Spleen (tissue), 11 donors: ENCODE measurements at regions not wholly inside any gene's neighbourhood (a gene's known extent, or its start where the extent isn't known, plus 50 kb on each side); places are given as distances from the start of the nearest gene placed in this dataset.

ENCODE experiments used
- DNase-seq: peaks from one replicate; pipeline ENCODE4 v3.0.0-alpha.2; 2020
- H3K27ac ChIP-seq, 8 donors: fragments of 200-600 bp; sonication (generic) in 7 of 8; 1 replicate in 4 of 8; 2 replicates in 4 of 8; pipeline versions ENCODE4 v1.5.0 to v1.8.0; 2016 to 2021; ENCODE audit warnings: inconsistent platforms in 4 of 8, mild to moderate bottlenecking in 4 of 8, moderate library complexity in 1 of 8
- H3K27me3 ChIP-seq, 7 donors: fragments of 200-600 bp; sonication (generic) in 6 of 7; replicated peaks in 1 of 7; 1 replicate in 4 of 7; 2 replicates in 3 of 7; pipeline versions ENCODE4 v1.5.0 to v1.8.0; 2016 to 2021; ENCODE audit warnings: inconsistent platforms in 3 of 7, mild to moderate bottlenecking in 1 of 7
- H3K36me3 ChIP-seq, 6 donors: fragments of 200-600 bp; sonication (generic) in 5 of 6; 1 replicate in 4 of 6; 2 replicates in 2 of 6; pipeline versions ENCODE4 v1.5.0 to v1.8.0; 2016 to 2021; ENCODE audit warnings: inconsistent platforms in 2 of 6
- H3K4me1 ChIP-seq, 6 donors: fragments of 200-600 bp; sonication (generic) in 5 of 6; 1 replicate in 3 of 6; 2 replicates in 3 of 6; pipeline versions ENCODE4 v1.5.0 to v1.8.0; 2016 to 2021; ENCODE audit warnings: inconsistent platforms in 3 of 6
- H3K4me3 ChIP-seq, 8 donors: fragments of 200-600 bp; sonication (generic) in 7 of 8; 1 replicate in 4 of 8; 2 replicates in 4 of 8; pipeline versions ENCODE4 v1.5.0 to v1.8.0; 2016 to 2021; ENCODE audit warnings: inconsistent platforms in 4 of 8, mild to moderate bottlenecking in 4 of 8, moderate library complexity in 2 of 8
- H3K9me3 ChIP-seq, 8 donors: fragments of 200-600 bp; sonication (generic) in 7 of 8; 1 replicate in 4 of 8; 2 replicates in 4 of 8; pipeline versions ENCODE4 v1.5.0 to v1.8.0; 2016 to 2021; ENCODE audit warnings: inconsistent platforms in 4 of 8
- POLR2A ChIP-seq, 3 donors: fragments of 450-650 bp; IDR thresholded peaks; one replicate each; pipeline ENCODE4 v1.5.1; 2017; ENCODE audit warnings: antibody characterized with exemption in 3 of 3, mild to moderate bottlenecking in 1 of 3
- POLR2AphosphoS5 ChIP-seq, 3 donors: sonication (generic); formaldehyde crosslinking; IDR thresholded peaks; one replicate each; pipeline ENCODE4 v1.5.1; 2017; ENCODE audit warnings: antibody characterized with exemption in 3 of 3
- WGBS, 5 donors: extraction: QIAGEN DNeasy Blood & Tissue Kit in 3 of 5; methylation state at CpG; one replicate each; pipeline versions ENCODE4 v1.1.5 to v1.1.7; 2013 to 2018; 5-methylcytosine and 5-hydroxymethylcytosine counted together
- intact Hi-C: fragments of 100-400 bp; cut with DNase I; formaldehyde crosslinking; loops from one replicate; pipeline ENCODE4 v1.15.0; 2023; ENCODE audit warnings: low total_unique reads
- TF ChIP-seq, protein P1 (sequence below), 11 experiments: fragments of 200-600 bp in 7 of 11; fragments of 450-650 bp in 4 of 11; sonication (generic) in 4 of 11; IDR thresholded peaks in 8 of 11; conservative IDR thresholded peaks in 3 of 11; 1 replicate in 7 of 11; 2 replicates in 4 of 11; pipeline versions ENCODE4 v1.4.0 to v1.8.0; 2016 to 2021; ENCODE audit warnings: antibody characterized with exemption in 11 of 11, inconsistent platforms in 4 of 11, mild to moderate bottlenecking in 1 of 11
- donor health status: healthy with polysubstance abuse.
- donor health status: DM: no; HTN: no; CAD: no; lungs with moderate emphysema.
- donor health status: DM: no; HTN: no; CAD: no.
- donor health status: Bipolar disorder and iron deficiency.
- donor health status: healthy.
- donor health status: DM: no; HTN: no; CAD: no.
- donor health status: DM: yes; HTN: yes; CAD: no.

DNA sequence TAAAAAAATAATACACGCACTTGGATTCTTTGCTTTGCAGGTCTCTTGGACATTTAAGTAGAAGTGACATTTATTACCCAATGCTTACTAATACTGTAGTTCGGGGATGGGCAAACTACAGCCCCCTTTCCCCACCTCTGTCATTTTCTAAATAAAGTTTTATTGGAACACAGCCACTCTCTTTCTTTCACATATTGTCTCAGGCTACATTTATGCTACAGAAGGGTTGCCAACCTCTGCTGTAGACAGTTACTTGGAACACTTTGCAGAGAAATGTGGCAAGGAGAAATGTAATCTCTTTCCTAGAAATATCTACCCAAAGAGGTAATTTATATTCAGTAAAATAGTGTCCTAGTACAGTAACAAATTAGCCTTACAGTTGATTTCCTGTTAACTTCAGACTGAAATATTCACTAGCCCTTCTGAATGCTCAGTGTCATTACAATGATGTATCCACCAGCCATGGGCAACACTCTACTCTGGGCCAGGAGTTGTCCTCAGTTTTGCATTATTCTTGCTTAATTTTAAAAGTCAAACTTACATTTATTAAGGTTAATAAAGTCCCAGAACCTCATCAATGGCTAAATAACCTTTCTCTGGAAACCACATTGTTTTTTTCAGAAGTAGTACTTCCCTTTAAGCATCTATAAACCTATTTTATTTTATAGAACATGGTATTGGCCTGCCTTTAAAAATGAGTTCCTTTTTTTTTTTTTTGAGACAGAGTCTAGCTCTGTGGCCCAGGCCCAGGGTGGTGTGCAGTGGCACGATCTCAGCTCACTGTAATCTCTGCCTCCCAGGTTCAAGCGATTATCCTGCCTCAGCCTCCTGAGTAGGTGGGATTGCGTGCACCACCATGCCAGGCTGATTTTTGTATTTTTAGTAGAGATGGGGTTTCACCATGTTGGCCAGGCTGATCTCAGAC is 269.6 kb upstream of the AMIGO2 start:
- intact Hi-C loops = no loop called here
- no peak for DNase-seq
- TF ChIP-seq POLR2AphosphoS5 (IDR thresholded peaks at IDR 0.05) = no peak
- TF ChIP-seq, protein P1, sequence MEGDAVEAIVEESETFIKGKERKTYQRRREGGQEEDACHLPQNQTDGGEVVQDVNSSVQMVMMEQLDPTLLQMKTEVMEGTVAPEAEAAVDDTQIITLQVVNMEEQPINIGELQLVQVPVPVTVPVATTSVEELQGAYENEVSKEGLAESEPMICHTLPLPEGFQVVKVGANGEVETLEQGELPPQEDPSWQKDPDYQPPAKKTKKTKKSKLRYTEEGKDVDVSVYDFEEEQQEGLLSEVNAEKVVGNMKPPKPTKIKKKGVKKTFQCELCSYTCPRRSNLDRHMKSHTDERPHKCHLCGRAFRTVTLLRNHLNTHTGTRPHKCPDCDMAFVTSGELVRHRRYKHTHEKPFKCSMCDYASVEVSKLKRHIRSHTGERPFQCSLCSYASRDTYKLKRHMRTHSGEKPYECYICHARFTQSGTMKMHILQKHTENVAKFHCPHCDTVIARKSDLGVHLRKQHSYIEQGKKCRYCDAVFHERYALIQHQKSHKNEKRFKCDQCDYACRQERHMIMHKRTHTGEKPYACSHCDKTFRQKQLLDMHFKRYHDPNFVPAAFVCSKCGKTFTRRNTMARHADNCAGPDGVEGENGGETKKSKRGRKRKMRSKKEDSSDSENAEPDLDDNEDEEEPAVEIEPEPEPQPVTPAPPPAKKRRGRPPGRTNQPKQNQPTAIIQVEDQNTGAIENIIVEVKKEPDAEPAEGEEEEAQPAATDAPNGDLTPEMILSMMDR (IDR thresholded peaks at IDR 0.05 in 8 of 11, conservative IDR thresholded peaks at IDR 0.05 in 3 of 11) = no peak
- no peak for TF ChIP-seq POLR2A (IDR thresholded peaks at IDR 0.05)
- Histone ChIP-seq H3K36me3 (no peaks in the 10 kb centered on the region), H3K4me1 (peaks cover 7 to 49% (median 21%) of the 10 kb centered on the region in 6 donors), H3K27me3 (no peaks in the 10 kb centered on the region), H3K4me3 (no peak overlapping the region), H3K9me3 (no peaks in the 10 kb centered on the region), H3K27ac (peak overlapping the region; percentile 7 to 61 (median 53))
- WGBS, 5 donors = 49 to 73% (median 71%) methylated on average over 5 of the region's 5 CpGs

DNA sequence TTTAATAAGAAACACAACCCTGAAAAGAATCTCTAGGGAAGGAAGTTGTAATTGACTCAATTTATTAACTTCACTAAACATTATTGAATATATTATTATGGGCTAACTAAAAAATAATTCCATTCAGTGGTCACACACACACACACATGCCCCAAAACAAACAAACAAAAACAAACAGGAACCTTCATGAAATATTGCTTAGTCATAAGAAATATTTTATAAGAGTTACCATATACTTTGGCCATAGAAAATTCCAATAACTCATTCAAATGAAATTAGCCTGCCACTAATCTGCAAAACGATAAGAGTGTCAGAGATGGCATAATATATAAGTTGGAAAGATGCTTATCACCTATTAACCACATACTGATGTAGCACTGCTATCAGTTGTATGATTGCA is 268.4 kb upstream of the AMIGO2 start:
- no peak for DNase-seq
- Histone ChIP-seq H3K4me3 (no peak overlapping the region), H3K27ac (no peak overlapping the region), H3K36me3 (no peaks in the 10 kb centered on the region), H3K27me3 (no peaks in the 10 kb centered on the region), H3K4me1 (peaks cover 7 to 42% (median 18%) of the 10 kb centered on the region in 6 donors), H3K9me3 (no peaks in the 10 kb centered on the region)
- TF ChIP-seq, protein P1 (IDR thresholded peaks at IDR 0.05 in 8 of 11, conservative IDR thresholded peaks at IDR 0.05 in 3 of 11) = no peak
- TF ChIP-seq POLR2AphosphoS5 (IDR thresholded peaks at IDR 0.05) (no peak), POLR2A (IDR thresholded peaks at IDR 0.05) (no peak)
- intact Hi-C loops = no loop called here
- 79 to 93% (median 89%) methylated on average over 1 of the region's 1 CpG for WGBS, 5 donors

DNA sequence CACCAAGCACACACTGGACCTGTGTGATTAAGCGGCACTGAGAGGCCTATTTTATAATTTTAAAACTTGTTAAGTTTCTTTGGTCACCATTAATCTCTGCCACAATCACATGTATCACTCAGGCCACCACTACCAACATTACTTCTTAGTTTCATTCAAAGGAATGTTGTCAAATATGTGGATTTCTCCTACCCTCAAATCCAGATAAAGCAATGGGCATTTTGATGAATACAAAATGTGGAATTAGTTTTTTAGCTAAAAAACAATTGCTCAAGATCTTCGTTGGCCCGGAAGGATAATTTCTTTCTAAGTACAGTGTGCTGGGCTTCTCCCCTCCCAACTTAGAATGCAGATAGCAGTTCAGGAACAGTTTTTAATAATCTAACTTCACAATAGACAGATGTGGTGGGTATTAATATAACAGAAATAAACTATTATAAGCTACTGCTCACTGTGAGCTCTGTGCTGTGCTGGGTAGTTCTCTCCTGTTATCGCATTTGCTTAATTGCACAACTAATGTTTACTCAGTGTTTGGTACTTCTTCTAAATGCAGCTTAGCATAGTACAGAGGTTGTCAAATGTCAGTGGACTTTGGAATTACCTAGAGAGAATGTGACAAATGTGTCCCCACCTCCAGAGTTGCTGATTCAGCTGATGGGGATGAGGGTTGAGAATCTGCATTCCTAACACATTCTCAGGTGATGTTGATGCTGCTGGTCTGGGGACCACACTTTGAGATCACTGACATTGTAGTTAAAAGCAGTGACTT is 266.7 kb upstream of the AMIGO2 start:
- H3K4me3 ChIP-seq = no peak overlapping the region
- DNase-seq = no peak
- H3K27ac ChIP-seq = no peak overlapping the region
- H3K27me3 ChIP-seq = no peaks in the 10 kb centered on the region
- H3K4me1 ChIP-seq = peaks cover 7 to 32% (median 17%) of the 10 kb centered on the region in 6 donors
- 78 to 94% (median 91%) methylated on average over 4 of the region's 4 CpGs for WGBS, 5 donors
- H3K36me3 ChIP-seq = no peaks in the 10 kb centered on the region
- intact Hi-C loops = no loop called here
- no peaks in the 10 kb centered on the region for H3K9me3 ChIP-seq
- TF ChIP-seq POLR2A (IDR thresholded peaks at IDR 0.05) (no peak), POLR2AphosphoS5 (IDR thresholded peaks at IDR 0.05) (no peak)
- TF ChIP-seq, protein P1 (IDR thresholded peaks at IDR 0.05 in 8 of 11, conservative IDR thresholded peaks at IDR 0.05 in 3 of 11) = no peak
